IMR-90 (cell line): ENCODE measurements at regions not wholly inside any gene's neighbourhood (a gene's known extent, or its start where the extent isn't known, plus 50 kb on each side); places are given as distances from the start of the nearest gene placed in this dataset.

Source experiments
- ATAC-seq: fragments of 200-7000 bp; cut with Tn5 transposase; 2 replicates; pipeline ENCODE4 v1.9.1; 2020; ENCODE audit warnings: low read depth, mild to moderate bottlenecking, moderate library complexity
- BruUV-seq: library from RNA; stranded (reverse); fragments of 400-500 nt; replicated peaks from 2 replicates; lab custom pipeline; 2021; lab: Mats Ljungman, UMichigan
- CTCF ChIA-PET: fragments of 300-600 bp; formaldehyde crosslinking; extraction: SDS; loops from one replicate; lab custom pipeline; 2021; ENCODE audit warnings: antibody characterized with exemption; lab: Yijun Ruan, JAX
- POLR2A ChIA-PET: fragments of 300-600 bp; sonication (Branson Sonifier 250); formaldehyde crosslinking; loops from one replicate; lab custom pipeline; 2022; ENCODE audit warnings: antibody characterized with exemption; ENCODE audit not compliant: unreplicated experiment; lab: Charles Lee
- DNase-seq: peaks from one replicate; pipeline ENCODE4 v3.0.0; 2013
- H2AFZ ChIP-seq: replicated peaks from 2 replicates; pipeline ENCODE3; 2013; ENCODE audit warnings: low read length, mild to moderate bottlenecking; ENCODE audit not compliant: poor library complexity
- H2AK5ac ChIP-seq: 2 replicates; pipeline ENCODE4 v1.6.1; 2013; ENCODE audit warnings: low read depth, low read length, inconsistent platforms
- H2AK9ac ChIP-seq: replicated peaks from 2 replicates; pipeline ENCODE3; 2013; ENCODE audit warnings: mild to moderate bottlenecking, low read depth, low read length, moderate library complexity; ENCODE audit not compliant: poor library complexity
- H2BK120ac ChIP-seq: 2 replicates; pipeline ENCODE4 v1.6.1; 2013; ENCODE audit warnings: low read depth, low read length, inconsistent platforms
- H2BK15ac ChIP-seq: 3 replicates; pipeline ENCODE4 v1.6.1; 2013; ENCODE audit warnings: low read depth, low read length, inconsistent platforms
- H2BK20ac ChIP-seq: 2 replicates; pipeline ENCODE4 v1.6.1; 2013; ENCODE audit warnings: low read depth, mild to moderate bottlenecking, inconsistent platforms, low read length, moderate library complexity
- H2BK5ac ChIP-seq: 2 replicates; pipeline ENCODE4 v1.6.1; 2013; ENCODE audit warnings: mild to moderate bottlenecking, low read depth, low read length, inconsistent platforms; ENCODE audit not compliant: poor library complexity, severe bottlenecking
- H3K14ac ChIP-seq: replicated peaks from 2 replicates; pipeline ENCODE4 v1.6.1; 2013; ENCODE audit warnings: low read depth, low read length, inconsistent platforms
- H3K18ac ChIP-seq: 2 replicates; pipeline ENCODE4 v1.6.1; 2013; ENCODE audit warnings: low read depth, low read length, control low read depth
- H3K23ac ChIP-seq: 2 replicates; pipeline ENCODE4 v1.6.1; 2013; ENCODE audit warnings: low read depth, low read length, inconsistent platforms
- H3K27ac ChIP-seq: 2 replicates; pipeline ENCODE4 v1.5.1; 2013; ENCODE audit warnings: mild to moderate bottlenecking, control low read depth, low read length; ENCODE audit not compliant: insufficient read depth
- H3K27me3 ChIP-seq: 2 replicates; pipeline ENCODE4 v1.6.1; 2013; ENCODE audit warnings: low read length; ENCODE audit not compliant: control insufficient read depth, insufficient read depth
- H3K36me3 ChIP-seq: 2 replicates; pipeline ENCODE4 v1.6.1; 2013; ENCODE audit warnings: low read length, mixed read lengths; ENCODE audit not compliant: control insufficient read depth, insufficient read depth
- H3K4ac ChIP-seq: 2 replicates; pipeline ENCODE4 v1.6.1; 2013; ENCODE audit warnings: low read depth, low read length, inconsistent platforms
- H3K4me1 ChIP-seq: 2 replicates; pipeline ENCODE4 v1.6.1; 2013; ENCODE audit warnings: low read length, mixed read lengths; ENCODE audit not compliant: control insufficient read depth, insufficient read depth
- H3K4me2 ChIP-seq: 2 replicates; pipeline ENCODE4 v1.6.1; 2013; ENCODE audit warnings: low read depth, mild to moderate bottlenecking, control low read depth, low read length, moderate library complexity
- H3K4me3 ChIP-seq: 2 replicates; pipeline ENCODE4 v1.5.1; 2013; ENCODE audit warnings: low read depth, mild to moderate bottlenecking, control low read depth, low read length, moderate library complexity; ENCODE audit not compliant: insufficient read depth
- H3K56ac ChIP-seq: 2 replicates; pipeline ENCODE4 v1.6.1; 2013; ENCODE audit warnings: low read length, inconsistent platforms; ENCODE audit not compliant: insufficient read depth; ENCODE audit errors: extremely low read depth
- H3K79me1 ChIP-seq, 2 experiments: 2 replicates each; pipeline ENCODE4 v1.6.1; 2013; ENCODE audit warnings: low read length in 2 of 2, inconsistent platforms in 1 of 2, low read depth in 1 of 2
- H3K9ac ChIP-seq: 2 replicates; pipeline ENCODE4 v1.6.1; 2013; ENCODE audit warnings: low read depth, low read length, control low read depth
- H3K9me1 ChIP-seq: 2 replicates; pipeline ENCODE4 v1.6.1; 2013; ENCODE audit warnings: low read length, inconsistent platforms; ENCODE audit not compliant: insufficient read depth
- H3K9me3 ChIP-seq: 2 replicates; pipeline ENCODE4 v1.6.1; 2013; ENCODE audit warnings: low read length; ENCODE audit not compliant: control insufficient read depth, insufficient read depth
- H4K20me1 ChIP-seq: 2 replicates; pipeline ENCODE4 v1.6.1; 2013; ENCODE audit warnings: low read length, inconsistent platforms; ENCODE audit not compliant: insufficient read depth
- H4K5ac ChIP-seq: 2 replicates; pipeline ENCODE4 v1.6.1; 2013; ENCODE audit warnings: mild to moderate bottlenecking, low read depth, low read length, control low read depth
- H4K8ac ChIP-seq, 2 experiments: 2 replicates each; pipeline ENCODE4 v1.6.1; 2013; ENCODE audit warnings: low read depth in 2 of 2, low read length in 2 of 2, control low read depth in 1 of 2, inconsistent platforms in 1 of 2
- H4K91ac ChIP-seq: 2 replicates; pipeline ENCODE4 v1.6.1; 2013; ENCODE audit warnings: low read depth, low read length, inconsistent platforms; ENCODE audit not compliant: insufficient read depth
- RAD21 ChIP-seq: IDR thresholded peaks from 2 replicates; pipeline ENCODE4 v1.6.1; 2012; ENCODE audit warnings: low read length, improper control_type of control experiment
- WGBS, 2 experiments: methylation state at CpG; one replicate each; pipeline versions ENCODE4 v1.1.5 to v1.1.7; 2013; ENCODE audit warnings: missing lambda C conversion rate in 2 of 2; ENCODE audit not compliant: insufficient read length in 1 of 2; ENCODE audit errors: extremely low coverage in 2 of 2; 5-methylcytosine and 5-hydroxymethylcytosine counted together
- dilution Hi-C: fragments of 300-500 bp; cut with HindIII; formaldehyde crosslinking; loops from one replicate; pipeline ENCODE4 v1.14.3; 2018; ENCODE audit warnings: low sequenced_read_pairs; ENCODE audit not compliant: unreplicated experiment
- in situ Hi-C: fragments of 300-500 bp; cut with MboI; formaldehyde crosslinking; loops from 3 replicates; pipeline ENCODE4 v1.14.3; 2019; ENCODE audit warnings: low sequenced_read_pairs, inconsistent platforms, mixed read lengths
- intact Hi-C: fragments of 100-400 bp; cut with micrococcal nuclease; formaldehyde crosslinking; loops from 2 replicates; pipeline ENCODE4 v1.10.0; 2022
- TF ChIP-seq, protein P1 (sequence below): fragments of 150-350 bp; IDR thresholded peaks from 2 replicates; pipeline ENCODE4 v1.6.1; 2016; ENCODE audit warnings: low read depth, mild to moderate bottlenecking, low read length, moderate library complexity, borderline replicate concordance

DNA sequence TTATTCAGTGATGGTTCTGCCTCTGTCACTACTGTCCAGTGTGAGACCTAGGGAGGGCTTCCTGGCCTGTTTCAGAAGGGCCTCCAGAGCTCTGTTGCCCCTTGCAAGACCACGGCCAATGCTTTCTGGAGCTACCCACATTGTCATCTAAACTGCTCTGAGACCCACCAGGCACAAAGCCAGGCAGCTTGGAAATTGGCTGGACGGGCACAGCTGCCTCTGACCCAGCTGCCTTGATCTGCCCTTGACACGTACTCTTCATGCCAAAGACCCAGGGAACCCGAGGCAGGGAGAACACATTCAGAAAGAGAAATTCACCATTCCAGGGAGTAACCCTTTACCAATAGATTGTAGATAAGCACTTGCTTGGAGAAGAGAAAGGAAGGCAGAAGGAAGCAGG is 183.7 kb upstream of the SIX2 start:
- in situ Hi-C loops (no loop called here), intact Hi-C loops (no loop called here), dilution Hi-C loops (no loop called here)
- TF ChIP-seq RAD21, result no peak
- TF ChIP-seq, protein P1, sequence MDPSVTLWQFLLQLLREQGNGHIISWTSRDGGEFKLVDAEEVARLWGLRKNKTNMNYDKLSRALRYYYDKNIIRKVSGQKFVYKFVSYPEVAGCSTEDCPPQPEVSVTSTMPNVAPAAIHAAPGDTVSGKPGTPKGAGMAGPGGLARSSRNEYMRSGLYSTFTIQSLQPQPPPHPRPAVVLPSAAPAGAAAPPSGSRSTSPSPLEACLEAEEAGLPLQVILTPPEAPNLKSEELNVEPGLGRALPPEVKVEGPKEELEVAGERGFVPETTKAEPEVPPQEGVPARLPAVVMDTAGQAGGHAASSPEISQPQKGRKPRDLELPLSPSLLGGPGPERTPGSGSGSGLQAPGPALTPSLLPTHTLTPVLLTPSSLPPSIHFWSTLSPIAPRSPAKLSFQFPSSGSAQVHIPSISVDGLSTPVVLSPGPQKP, result no peak
- H2BK5ac ChIP-seq, result no peak overlapping the region
- ChIA-PET POLR2A (no interaction called here), CTCF (no interaction called here)
- H2BK20ac ChIP-seq, result no peak overlapping the region
- H3K56ac ChIP-seq, result no peak overlapping the region
- H3K27me3 ChIP-seq, result peaks cover 23% of the 10 kb centered on the region
- H2AK5ac ChIP-seq, result no peak overlapping the region
- no peak overlapping the region for H4K8ac ChIP-seq
- H4K20me1 ChIP-seq, result no peaks in the 10 kb centered on the region
- no peaks in the 10 kb centered on the region for H3K79me1 ChIP-seq
- H3K18ac ChIP-seq, result no peak overlapping the region
- H3K14ac ChIP-seq, result no peak overlapping the region
- H3K36me3 ChIP-seq, result no peaks in the 10 kb centered on the region
- no peak overlapping the region for H3K27ac ChIP-seq
- H2BK15ac ChIP-seq, result no peak overlapping the region
- no peak overlapping the region for H3K4ac ChIP-seq
- no peak overlapping the region for H3K9ac ChIP-seq
- H3K4me1 ChIP-seq, result peaks cover 9% of the 10 kb centered on the region
- no peak overlapping the region for H2AFZ ChIP-seq
- H3K9me1 ChIP-seq, result no peaks in the 10 kb centered on the region
- no peak overlapping the region for H3K23ac ChIP-seq
- H4K91ac ChIP-seq, result no peak overlapping the region
- no peak overlapping the region for H2BK120ac ChIP-seq
- WGBS, 2 experiments, result 40% methylated on average over 1 of the region's 4 CpGs; no CpG with 5 or more reads in 1 of the 2 experiments
- H3K9me3 ChIP-seq, result no peaks in the 10 kb centered on the region
- H3K4me3 ChIP-seq, result no peak overlapping the region
- ATAC-seq (no peak), DNase-seq (no peak)
- H3K4me2 ChIP-seq, result no peak overlapping the region
- no peak overlapping the region for H4K5ac ChIP-seq
- H2AK9ac ChIP-seq, result no peak overlapping the region
- BruUV-seq, result no TSS peak
